Peyer's patch (tissue), 4 donors: ENCODE measurements at regions not wholly inside any gene's neighbourhood (a gene's known extent, or its start where the extent isn't known, plus 50 kb on each side); places are given as distances from the start of the nearest gene placed in this dataset.

Experiments used
- DNase-seq, 3 donors: peaks; one replicate each; pipeline ENCODE4 v3.0.0-alpha.2; 2017 to 2019
- H3K27ac ChIP-seq, 4 donors: fragments of 200-600 bp; sonication (generic); one replicate each; pipeline ENCODE4 v1.5.1; 2016 to 2019
- H3K27me3 ChIP-seq, 2 donors: fragments of 200-600 bp; sonication (generic); one replicate each; pipeline ENCODE4 v1.5.1; 2019
- H3K36me3 ChIP-seq, 3 donors: fragments of 200-600 bp; sonication (generic); one replicate each; pipeline ENCODE4 v1.5.1; 2016 to 2019
- H3K4me1 ChIP-seq, 4 donors: fragments of 200-600 bp; sonication (generic); one replicate each; pipeline ENCODE4 v1.5.1; 2016 to 2019
- H3K4me3 ChIP-seq, 4 donors: fragments of 200-600 bp; sonication (generic); 1 replicate in 3 of 4; 2 replicates in 1 of 4; pipeline ENCODE4 v1.5.1; 2016 to 2019; ENCODE audit warnings: mild to moderate bottlenecking in 1 of 4
- H3K9me3 ChIP-seq, 4 donors: fragments of 200-600 bp; sonication (generic); one replicate each; pipeline ENCODE4 v1.5.1; 2016 to 2019; ENCODE audit warnings: mild to moderate bottlenecking in 1 of 4
- CTCF ChIP-seq, 6 experiments: fragments of 450-650 bp in 4 of 6; fragments of 200-600 bp in 2 of 6; sonication (generic) in 1 of 6; IDR thresholded peaks; one replicate each; pipeline ENCODE4 v1.5.1; 2017 to 2019; ENCODE audit warnings: antibody characterized with exemption in 6 of 6, mild to moderate bottlenecking in 3 of 6, moderate library complexity in 1 of 6
- POLR2A ChIP-seq, 2 donors: fragments of 450-650 bp; IDR thresholded peaks; one replicate each; pipeline ENCODE4 v1.5.1; 2017; ENCODE audit warnings: antibody characterized with exemption in 2 of 2, mild to moderate bottlenecking in 2 of 2, moderate library complexity in 2 of 2

- Histone ChIP-seq H3K27me3 (no peaks in the 10 kb centered on the region), H3K27ac (no peak overlapping the region), H3K4me3 (no peak overlapping the region), H3K9me3 (no peaks in the 10 kb centered on the region), H3K36me3 (no peaks in the 10 kb centered on the region), H3K4me1 (no peaks in the 10 kb centered on the region)
- TF ChIP-seq POLR2A (IDR thresholded peaks at IDR 0.05) (no peak), CTCF (IDR thresholded peaks at IDR 0.05) (no peak)
- DNase-seq = no peak
Observed at GRCh38 chr14:81960781-81961180, 427.1 kb upstream of the SEL1L start.

GRCh38 chr14:81963846-81964245 lies 430.2 kb upstream of the SEL1L start:
- no peaks in the 10 kb centered on the region for H3K27me3 ChIP-seq
- TF ChIP-seq POLR2A (IDR thresholded peaks at IDR 0.05) (no peak), CTCF (IDR thresholded peaks at IDR 0.05) (no peak)
- no peaks in the 10 kb centered on the region for H3K4me1 ChIP-seq
- peaks cover 0 to 5% (median 0%) of the 10 kb centered on the region in 4 donors for H3K9me3 ChIP-seq
- H3K36me3 ChIP-seq = no peaks in the 10 kb centered on the region
- no peak for DNase-seq
- no peak overlapping the region for H3K4me3 ChIP-seq
- no peak overlapping the region for H3K27ac ChIP-seq

GRCh38 chr14:81970307-81970706 lies 436.7 kb upstream of the SEL1L start:
- H3K27me3 ChIP-seq = no peaks in the 10 kb centered on the region
- no peaks in the 10 kb centered on the region for H3K4me1 ChIP-seq
- no peak overlapping the region for H3K27ac ChIP-seq
- no peak for TF ChIP-seq CTCF (IDR thresholded peaks at IDR 0.05)
- no peak for TF ChIP-seq POLR2A (IDR thresholded peaks at IDR 0.05)
- DNase-seq = no peak
- H3K36me3 ChIP-seq = no peaks in the 10 kb centered on the region
- H3K9me3 ChIP-seq = peaks cover 0 to 15% (median 0%) of the 10 kb centered on the region in 4 donors
- H3K4me3 ChIP-seq = no peak overlapping the region

DNA sequence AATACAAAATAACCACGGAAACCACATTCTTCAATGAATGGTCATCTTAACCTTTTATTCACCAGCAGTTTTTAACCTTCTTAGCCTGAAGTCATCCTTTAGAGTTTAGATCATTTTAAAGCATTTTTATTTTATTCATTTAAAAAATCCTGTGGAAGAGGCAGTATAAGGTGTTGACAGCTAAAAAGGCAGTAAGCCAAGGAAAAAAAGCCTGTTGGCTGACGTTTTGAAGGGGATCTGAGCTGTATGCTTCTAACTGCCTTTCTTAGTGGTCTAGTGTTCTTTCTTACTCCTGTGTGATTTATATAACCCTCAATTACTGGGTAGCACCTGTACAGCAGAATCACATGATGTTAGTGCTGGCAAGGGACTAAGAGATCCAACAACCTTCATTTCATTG lies 438.3 kb upstream of the SEL1L start:
- H3K27ac ChIP-seq = no peak overlapping the region
- no peaks in the 10 kb centered on the region for H3K4me1 ChIP-seq
- H3K4me3 ChIP-seq = no peak overlapping the region
- TF ChIP-seq CTCF (IDR thresholded peaks at IDR 0.05) (no peak), POLR2A (IDR thresholded peaks at IDR 0.05) (no peak)
- H3K27me3 ChIP-seq = no peaks in the 10 kb centered on the region
- no peaks in the 10 kb centered on the region for H3K36me3 ChIP-seq
- DNase-seq = no peak
- peaks cover 0 to 15% (median 0%) of the 10 kb centered on the region in 4 donors for H3K9me3 ChIP-seq

DNA sequence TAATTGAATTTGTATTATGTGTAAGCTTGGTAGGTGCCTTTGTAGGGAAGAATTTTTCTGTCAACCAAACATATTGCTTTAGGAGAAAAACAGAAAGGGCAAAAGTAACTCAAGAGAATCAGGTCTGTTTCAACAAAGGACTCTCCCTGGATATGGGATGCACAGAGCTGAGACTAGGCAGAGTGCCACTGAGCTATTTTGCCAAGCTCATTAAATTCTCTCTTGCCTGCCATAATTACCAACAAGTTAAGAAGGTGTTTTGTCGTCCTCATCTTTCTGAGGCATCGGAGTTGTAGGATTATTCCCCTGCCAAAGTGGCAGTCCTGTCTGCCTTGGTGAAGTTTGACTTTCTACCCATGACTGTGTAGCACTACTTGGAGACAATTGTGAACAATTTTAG lies 438.9 kb upstream of the SEL1L start:
- no peaks in the 10 kb centered on the region for H3K36me3 ChIP-seq
- no peaks in the 10 kb centered on the region for H3K4me1 ChIP-seq
- TF ChIP-seq POLR2A (IDR thresholded peaks at IDR 0.05) (no peak), CTCF (IDR thresholded peaks at IDR 0.05) (no peak)
- peaks cover 0 to 15% (median 0%) of the 10 kb centered on the region in 4 donors for H3K9me3 ChIP-seq
- no peaks in the 10 kb centered on the region for H3K27me3 ChIP-seq
- no peak overlapping the region for H3K27ac ChIP-seq
- H3K4me3 ChIP-seq = no peak overlapping the region
- DNase-seq = no peak

GRCh38 chr14:81974543-81974942 lies 440.9 kb upstream of the SEL1L start:
- no peaks in the 10 kb centered on the region for H3K36me3 ChIP-seq
- peaks cover 0 to 7% (median 0%) of the 10 kb centered on the region in 4 donors for H3K9me3 ChIP-seq
- no peaks in the 10 kb centered on the region for H3K27me3 ChIP-seq
- H3K27ac ChIP-seq = no peak overlapping the region
- TF ChIP-seq POLR2A (IDR thresholded peaks at IDR 0.05) (no peak), CTCF (IDR thresholded peaks at IDR 0.05) (no peak)
- H3K4me3 ChIP-seq = no peak overlapping the region
- H3K4me1 ChIP-seq = no peaks in the 10 kb centered on the region
- DNase-seq = no peak
